OCI-LY1 (cell line): ENCODE measurements at regions not wholly inside any gene's neighbourhood (a gene's known extent, or its start where the extent isn't known, plus 50 kb on each side); places are given as distances from the start of the nearest gene placed in this dataset.

Experiments
- H2AFZ ChIP-seq: fragments of 200-600 bp; sonication (generic), shearing (Covaris generic); 2 replicates; pipeline ENCODE4 v1.6.0; 2014; ENCODE audit warnings: antibody characterized with exemption, mild to moderate bottlenecking, low read length
- H3F3A ChIP-seq: fragments of 200-600 bp; sonication (generic), shearing (Covaris generic); 2 replicates; pipeline ENCODE4 v1.6.0; 2014; ENCODE audit warnings: mild to moderate bottlenecking, antibody characterized with exemption, low read length, moderate library complexity; ENCODE audit not compliant: insufficient read depth
- H3K27ac ChIP-seq: fragments of 200-600 bp; sonication (generic); 2 replicates; pipeline ENCODE4 v1.5.1; 2014; ENCODE audit warnings: low read length, mixed run types, mild to moderate bottlenecking, low read depth; ENCODE audit not compliant: poor library complexity, severe bottlenecking
- H3K27me3 ChIP-seq: fragments of 200-600 bp; sonication (generic); 2 replicates; pipeline ENCODE4 v1.6.0; 2014; ENCODE audit warnings: antibody characterized with exemption, mild to moderate bottlenecking, low read length, moderate library complexity; ENCODE audit not compliant: insufficient read depth
- H3K36me3 ChIP-seq: fragments of 200-600 bp; sonication (generic); 2 replicates; pipeline ENCODE4 v1.6.1; 2014; ENCODE audit warnings: mild to moderate bottlenecking, antibody characterized with exemption, low read length, moderate library complexity, mixed read lengths; ENCODE audit not compliant: insufficient read depth
- H3K4me1 ChIP-seq: fragments of 200-600 bp; sonication (generic); 2 replicates; pipeline ENCODE4 v1.5.1; 2014; ENCODE audit warnings: mild to moderate bottlenecking, low read length, moderate library complexity; ENCODE audit not compliant: insufficient read depth, severe bottlenecking
- H3K4me2 ChIP-seq: fragments of 200-600 bp; sonication (generic), shearing (Covaris generic); 2 replicates; pipeline ENCODE4 v1.6.1; 2014; ENCODE audit warnings: low read length
- H3K4me3 ChIP-seq: fragments of 200-600 bp; sonication (generic); 2 replicates; pipeline ENCODE4 v1.5.1; 2014; ENCODE audit warnings: low read length, low read depth, mild to moderate bottlenecking, mixed read lengths; ENCODE audit not compliant: poor library complexity, severe bottlenecking
- H3K79me2 ChIP-seq: fragments of 200-600 bp; shearing (Covaris generic); 2 replicates; pipeline ENCODE4 v1.6.1; 2016; ENCODE audit warnings: mixed run types, low read length, mixed read lengths; ENCODE audit not compliant: insufficient read depth
- H3K9ac ChIP-seq: fragments of 200-600 bp; sonication (generic), shearing (Covaris generic); 2 replicates; pipeline ENCODE4 v1.6.1; 2014; ENCODE audit warnings: mild to moderate bottlenecking, low read length, mixed read lengths
- H3K9me2 ChIP-seq: fragments of 200-600 bp; sonication (generic), shearing (Covaris generic); 2 replicates; pipeline ENCODE4 v1.6.1; 2014; ENCODE audit warnings: low read depth, mild to moderate bottlenecking, low read length, mixed read lengths
- H3K9me3 ChIP-seq: fragments of 200-600 bp; shearing (Covaris generic); 2 replicates; pipeline ENCODE4 v1.6.1; 2014; ENCODE audit warnings: low read length, mixed read lengths
- H4K20me1 ChIP-seq: fragments of 200-600 bp; sonication (generic), shearing (Covaris generic); 2 replicates; pipeline ENCODE4 v1.6.0; 2016; ENCODE audit warnings: mild to moderate bottlenecking, low read length; ENCODE audit not compliant: insufficient read depth
- EZH2 ChIP-seq: fragments of 200-600 bp; sonication (generic), shearing (Covaris generic); IDR thresholded peaks from 2 replicates; pipeline ENCODE4 v1.8.0; 2017; ENCODE audit warnings: borderline replicate concordance, mixed run types, mild to moderate bottlenecking, antibody characterized with exemption, low read length, moderate library complexity, mixed read lengths
- TF ChIP-seq, protein P1 (sequence below): fragments of 200-600 bp; sonication (generic), shearing (Covaris generic); IDR thresholded peaks from 2 replicates; pipeline ENCODE4 v1.5.1; 2017; ENCODE audit warnings: mild to moderate bottlenecking, antibody characterized with exemption, low read length, moderate library complexity, mixed read lengths

- Histone ChIP-seq H3F3A (no peaks in the 10 kb centered on the region), H4K20me1 (no peaks in the 10 kb centered on the region), H3K4me3 (no peak overlapping the region), H3K9ac (no peak overlapping the region), H3K4me1 (no peaks in the 10 kb centered on the region), H3K9me2 (no peaks in the 10 kb centered on the region), H3K27ac (no peak overlapping the region), H2AFZ (no peak overlapping the region), H3K79me2 (no peaks in the 10 kb centered on the region), H3K27me3 (no peaks in the 10 kb centered on the region), H3K4me2 (no peak overlapping the region), H3K9me3 (no peaks in the 10 kb centered on the region), H3K36me3 (no peaks in the 10 kb centered on the region)
- no peak for TF ChIP-seq EZH2
- TF ChIP-seq, protein P1, sequence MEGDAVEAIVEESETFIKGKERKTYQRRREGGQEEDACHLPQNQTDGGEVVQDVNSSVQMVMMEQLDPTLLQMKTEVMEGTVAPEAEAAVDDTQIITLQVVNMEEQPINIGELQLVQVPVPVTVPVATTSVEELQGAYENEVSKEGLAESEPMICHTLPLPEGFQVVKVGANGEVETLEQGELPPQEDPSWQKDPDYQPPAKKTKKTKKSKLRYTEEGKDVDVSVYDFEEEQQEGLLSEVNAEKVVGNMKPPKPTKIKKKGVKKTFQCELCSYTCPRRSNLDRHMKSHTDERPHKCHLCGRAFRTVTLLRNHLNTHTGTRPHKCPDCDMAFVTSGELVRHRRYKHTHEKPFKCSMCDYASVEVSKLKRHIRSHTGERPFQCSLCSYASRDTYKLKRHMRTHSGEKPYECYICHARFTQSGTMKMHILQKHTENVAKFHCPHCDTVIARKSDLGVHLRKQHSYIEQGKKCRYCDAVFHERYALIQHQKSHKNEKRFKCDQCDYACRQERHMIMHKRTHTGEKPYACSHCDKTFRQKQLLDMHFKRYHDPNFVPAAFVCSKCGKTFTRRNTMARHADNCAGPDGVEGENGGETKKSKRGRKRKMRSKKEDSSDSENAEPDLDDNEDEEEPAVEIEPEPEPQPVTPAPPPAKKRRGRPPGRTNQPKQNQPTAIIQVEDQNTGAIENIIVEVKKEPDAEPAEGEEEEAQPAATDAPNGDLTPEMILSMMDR = no peak
Observed at GRCh38 chrX:83185010-83185409, 323.1 kb upstream of the POU3F4 start.

DNA sequence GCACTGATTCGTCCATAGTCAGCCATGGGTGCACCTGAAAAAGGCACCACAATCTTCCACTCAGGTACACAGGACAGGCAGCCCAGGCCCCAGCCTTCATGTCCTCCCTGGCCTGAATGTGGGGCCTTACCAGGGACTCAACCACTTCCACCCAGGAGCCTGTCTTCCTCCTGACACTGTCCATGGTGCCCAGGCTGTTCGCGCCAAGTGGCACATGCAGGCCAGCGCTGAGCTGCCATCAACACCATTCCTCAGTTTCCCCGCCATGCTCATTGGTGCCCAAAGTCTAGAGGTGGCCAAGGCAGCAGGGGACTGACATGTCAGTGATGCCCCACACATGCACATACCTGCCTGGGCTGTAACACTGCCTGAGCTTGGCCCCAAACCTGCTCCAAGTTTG lies 322.2 kb upstream of the POU3F4 start:
- no peaks in the 10 kb centered on the region for H3K36me3 ChIP-seq
- no peaks in the 10 kb centered on the region for H3K9me2 ChIP-seq
- no peaks in the 10 kb centered on the region for H3K4me1 ChIP-seq
- H3K9ac ChIP-seq = no peak overlapping the region
- H3K27me3 ChIP-seq = no peaks in the 10 kb centered on the region
- no peaks in the 10 kb centered on the region for H3F3A ChIP-seq
- no peaks in the 10 kb centered on the region for H3K79me2 ChIP-seq
- no peaks in the 10 kb centered on the region for H4K20me1 ChIP-seq
- no peak overlapping the region for H3K27ac ChIP-seq
- H2AFZ ChIP-seq = no peak overlapping the region
- H3K9me3 ChIP-seq = no peaks in the 10 kb centered on the region
- H3K4me3 ChIP-seq = no peak overlapping the region
- no peak for TF ChIP-seq EZH2
- TF ChIP-seq, protein P1 = no peak
- H3K4me2 ChIP-seq = no peak overlapping the region

DNA sequence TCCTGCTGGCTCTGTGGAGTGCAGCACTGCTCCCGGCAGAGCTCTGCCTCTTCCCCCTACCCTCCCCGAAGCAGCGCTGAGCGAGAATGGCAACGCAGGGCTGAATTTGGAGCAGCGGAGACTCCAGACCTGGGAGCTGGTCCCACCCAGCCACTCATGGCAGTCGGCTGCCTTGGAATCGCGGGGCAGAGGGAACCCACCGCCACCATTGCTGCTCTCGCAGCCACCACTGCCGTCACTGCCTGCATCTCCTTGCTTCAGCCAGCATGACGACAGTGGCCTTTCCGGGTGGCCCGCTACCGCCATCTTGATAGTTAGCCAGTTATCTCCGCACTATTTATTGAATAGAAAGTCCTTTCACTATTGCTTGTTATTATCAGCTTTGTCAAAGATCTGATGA lies 321.5 kb upstream of the POU3F4 start:
- no peaks in the 10 kb centered on the region for H3K4me1 ChIP-seq
- no peaks in the 10 kb centered on the region for H3K36me3 ChIP-seq
- no peak overlapping the region for H3K4me3 ChIP-seq
- H3K27ac ChIP-seq = no peak overlapping the region
- no peak overlapping the region for H2AFZ ChIP-seq
- H3K9me2 ChIP-seq = no peaks in the 10 kb centered on the region
- H3K4me2 ChIP-seq = no peak overlapping the region
- TF ChIP-seq, protein P1 = no peak
- no peak for TF ChIP-seq EZH2
- H3K79me2 ChIP-seq = no peaks in the 10 kb centered on the region
- H3K9me3 ChIP-seq = no peaks in the 10 kb centered on the region
- no peak overlapping the region for H3K9ac ChIP-seq
- no peaks in the 10 kb centered on the region for H4K20me1 ChIP-seq
- no peaks in the 10 kb centered on the region for H3K27me3 ChIP-seq
- H3F3A ChIP-seq = no peaks in the 10 kb centered on the region
